ENCODE measurements at regions not wholly inside any gene's neighbourhood (a gene's known extent, or its start where the extent isn't known, plus 50 kb on each side); places are given as distances from the start of the nearest gene placed in this dataset.

DNA sequence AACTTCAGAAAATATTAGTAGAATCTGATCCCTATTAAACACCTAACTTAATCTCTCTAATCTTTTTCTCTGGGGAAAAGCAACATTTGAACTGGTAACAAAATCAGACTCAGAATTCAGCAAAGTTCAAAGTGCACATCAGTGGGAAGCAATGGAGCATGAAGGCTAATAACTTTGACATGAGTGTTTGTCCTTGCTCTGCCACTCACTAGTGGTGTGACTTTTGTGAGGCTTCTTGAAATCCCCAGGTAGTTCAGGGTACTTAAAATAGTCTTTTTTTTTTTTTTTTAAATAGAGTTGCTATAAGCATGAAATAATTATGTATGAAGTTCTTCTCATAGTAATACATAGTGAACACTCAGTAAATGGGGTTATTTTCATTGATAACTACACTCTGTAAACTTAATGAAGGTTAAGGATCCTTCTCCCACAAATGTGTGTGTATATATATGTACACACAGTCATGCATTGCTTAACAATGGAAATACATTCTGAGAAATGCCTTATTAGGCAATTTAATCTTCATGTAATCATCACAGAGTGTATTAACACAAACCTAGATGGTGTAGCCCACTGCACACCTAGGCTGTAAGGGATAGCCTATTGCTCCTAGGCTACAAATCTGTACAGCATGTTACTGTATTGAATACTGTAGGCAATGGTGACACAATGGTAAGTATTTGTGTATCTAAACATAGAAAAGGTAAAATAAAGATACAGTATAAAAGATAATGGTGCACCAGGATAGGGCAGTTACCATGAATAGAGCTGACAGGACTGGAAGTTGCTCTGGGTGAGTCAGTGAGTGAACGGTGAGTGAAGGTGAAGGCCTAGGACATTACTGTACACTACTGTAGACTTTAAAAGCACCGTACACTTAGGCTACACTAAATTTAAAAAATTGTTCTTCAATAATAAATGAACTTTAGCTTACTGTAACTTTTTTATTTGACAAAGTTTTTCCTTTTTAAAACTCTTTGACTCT is 73.3 kb upstream of the HMHB1 start:
- TF ChIP-seq SIX5 (IDR thresholded peaks at IDR 0.05; ENCODE audit: borderline replicate concordance in 1 of 2, insufficient read depth in 1 of 2, low read depth in 1 of 2, low read length in 2 of 2) (no peak), U2AF2 (optimal IDR thresholded peaks at IDR 0.05; ENCODE audit: low read depth, low read length) (no peak), CHD2 (IDR thresholded peaks at IDR 0.05; ENCODE audit: low read depth, low read length) (no peak), ZNF217 (CRISPR knock-in tag; IDR thresholded peaks at IDR 0.05) (no peak)

Measured in K562 (cell line).